ENCODE measurements at regions not wholly inside any gene's neighbourhood (a gene's known extent, or its start where the extent isn't known, plus 50 kb on each side); places are given as distances from the start of the nearest gene placed in this dataset.

GRCh38 chrX:1928805-1929204 lies 313.9 kb downstream of the ASMT start:
- ATAC-seq (replicated peaks), result no peak
- Mint-ChIP-seq H3K4me3 (no peak overlapping the region), H3K4me1 (ENCODE audit: low read depth in 2 of 2) (no peaks in the 10 kb centered on the region), H3K9me3 (no peaks in the 10 kb centered on the region), H3K27me3 (peaks cover 0 to 21% of the 10 kb centered on the region in 2 donors), H3K27ac (no peak overlapping the region), H3K36me3 (ENCODE audit: insufficient read depth) (peaks cover 2% of the 10 kb centered on the region)
- no peak for DNase-seq

- peaks cover 4% of the 10 kb centered on the region for H3K36me3 Mint-ChIP-seq (ENCODE audit: insufficient read depth)
- ATAC-seq (replicated peaks), result no peak
- H3K27ac Mint-ChIP-seq, result no peak overlapping the region
- no peak for DNase-seq
- no peaks in the 10 kb centered on the region for H3K4me1 Mint-ChIP-seq (ENCODE audit: low read depth in 2 of 2)
- no peak overlapping the region for H3K4me3 Mint-ChIP-seq
- H3K9me3 Mint-ChIP-seq, result peaks cover 0 to 2% of the 10 kb centered on the region in 2 donors
- peaks cover 0 to 14% of the 10 kb centered on the region in 2 donors for H3K27me3 Mint-ChIP-seq
Measured at GRCh38 chrX:1932231-1932630, 317.4 kb downstream of the ASMT start.

DNA sequence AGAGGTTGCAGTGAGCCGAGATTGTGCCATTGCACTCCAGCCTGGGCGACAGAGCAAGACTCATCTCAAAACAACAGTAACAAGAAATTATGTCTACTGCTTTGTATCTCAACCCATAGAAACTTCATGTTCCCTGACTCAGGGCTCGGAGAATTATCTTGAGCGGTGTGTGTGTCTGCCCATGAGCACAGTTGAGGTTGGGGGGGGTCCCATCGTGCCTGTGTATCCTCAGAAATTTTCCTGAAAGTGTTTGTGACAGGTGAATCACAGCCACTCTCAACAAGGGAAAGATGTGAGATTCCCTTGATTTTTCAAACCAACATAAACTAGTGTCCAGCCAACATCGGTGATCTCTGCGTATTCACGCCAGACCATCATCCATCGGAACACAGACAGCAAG lies 319.1 kb downstream of the ASMT start:
- H3K4me1 Mint-ChIP-seq (ENCODE audit: low read depth in 2 of 2), result no peaks in the 10 kb centered on the region
- H3K27me3 Mint-ChIP-seq, result peaks cover 0 to 14% of the 10 kb centered on the region in 2 donors
- no peak overlapping the region for H3K4me3 Mint-ChIP-seq
- no peak for DNase-seq
- peaks cover 4% of the 10 kb centered on the region for H3K36me3 Mint-ChIP-seq (ENCODE audit: insufficient read depth)
- no peak overlapping the region for H3K27ac Mint-ChIP-seq
- H3K9me3 Mint-ChIP-seq, result peaks cover 0 to 3% of the 10 kb centered on the region in 2 donors
- no peak for ATAC-seq (replicated peaks)

DNA sequence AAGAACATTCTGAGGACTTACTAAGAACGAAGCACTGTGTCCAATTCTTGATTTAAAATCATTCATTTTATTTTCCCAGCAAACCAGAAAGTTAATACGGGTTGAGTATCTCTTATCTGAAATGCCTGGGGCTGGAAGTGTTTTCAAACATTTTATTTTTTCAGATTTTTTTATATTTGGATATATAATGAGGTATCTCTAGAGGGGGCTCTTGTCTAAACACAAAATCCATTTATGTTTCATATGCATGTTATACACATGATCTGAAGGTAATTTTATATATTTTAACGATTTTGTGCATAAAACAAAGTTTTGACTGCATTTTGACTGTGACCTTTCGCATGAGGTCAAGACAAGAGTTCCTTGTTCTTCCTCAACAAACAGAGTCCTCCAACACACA lies 320.9 kb downstream of the ASMT start:
- ATAC-seq (replicated peaks), result no peak
- H3K36me3 Mint-ChIP-seq (ENCODE audit: insufficient read depth), result peaks cover 4% of the 10 kb centered on the region
- H3K27me3 Mint-ChIP-seq, result peaks cover 0 to 12% of the 10 kb centered on the region in 2 donors
- no peak for DNase-seq
- no peak overlapping the region for H3K27ac Mint-ChIP-seq
- H3K4me1 Mint-ChIP-seq (ENCODE audit: low read depth in 2 of 2), result no peaks in the 10 kb centered on the region
- peaks cover 0 to 4% of the 10 kb centered on the region in 2 donors for H3K9me3 Mint-ChIP-seq
- no peak overlapping the region for H3K4me3 Mint-ChIP-seq

DNA sequence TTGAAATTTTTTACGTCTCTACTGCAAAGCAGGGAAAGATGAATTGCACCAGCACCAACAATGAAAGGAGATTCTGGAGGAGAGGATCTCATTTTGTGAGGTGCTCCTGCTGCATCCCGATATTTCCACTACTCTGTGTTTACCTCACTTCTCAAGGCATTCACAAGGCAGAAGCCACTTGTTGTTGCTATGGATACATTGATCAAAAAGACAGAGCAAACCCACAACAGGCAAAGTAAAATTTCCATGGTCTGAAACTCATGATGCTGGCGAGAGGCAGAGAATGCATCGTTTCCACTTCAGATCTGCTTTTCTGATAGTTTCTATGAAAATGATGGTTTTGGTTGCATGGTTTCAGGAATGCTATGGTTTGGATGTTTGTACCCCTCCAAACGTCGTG lies 323.3 kb downstream of the ASMT start:
- Mint-ChIP-seq H3K27me3 (no peaks in the 10 kb centered on the region), H3K9me3 (peaks cover 0 to 4% of the 10 kb centered on the region in 2 donors), H3K4me3 (no peak overlapping the region), H3K4me1 (ENCODE audit: low read depth in 2 of 2) (no peaks in the 10 kb centered on the region), H3K27ac (no peak overlapping the region), H3K36me3 (ENCODE audit: insufficient read depth) (peaks cover 4% of the 10 kb centered on the region)
- DNase-seq, result no peak
- ATAC-seq (replicated peaks), result no peak

DNA sequence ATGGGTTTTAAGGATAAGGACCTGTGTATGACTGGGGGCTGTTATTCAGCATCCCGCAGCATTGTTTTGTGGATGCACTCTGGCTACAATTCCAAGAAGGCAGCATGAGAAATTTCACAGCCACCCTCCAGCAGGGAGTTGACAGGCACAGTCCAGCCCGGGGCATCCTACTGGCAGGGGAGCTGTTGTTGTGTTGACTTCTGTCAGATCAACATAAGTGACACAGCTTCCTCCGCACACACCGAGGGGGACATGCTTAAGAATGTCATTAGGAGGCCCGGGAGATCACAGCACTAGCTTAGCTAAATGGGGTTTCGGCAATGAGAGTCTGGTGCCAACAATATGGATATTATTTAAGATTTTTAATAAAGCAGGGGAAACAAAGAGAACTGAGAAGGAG lies 326.5 kb downstream of the ASMT start:
- Mint-ChIP-seq H3K4me1 (ENCODE audit: low read depth in 2 of 2) (no peaks in the 10 kb centered on the region), H3K36me3 (ENCODE audit: insufficient read depth) (peaks cover 4% of the 10 kb centered on the region), H3K4me3 (no peak overlapping the region), H3K9me3 (peaks cover 0 to 2% of the 10 kb centered on the region in 2 donors), H3K27ac (no peak overlapping the region), H3K27me3 (no peaks in the 10 kb centered on the region)
- DNase-seq (no peak), ATAC-seq (replicated peaks) (no peak)

GRCh38 chrX:1945879-1946278 lies 331.0 kb downstream of the ASMT start:
- Mint-ChIP-seq H3K4me1 (ENCODE audit: low read depth in 2 of 2) (no peaks in the 10 kb centered on the region), H3K9me3 (no peaks in the 10 kb centered on the region), H3K27ac (no peak overlapping the region), H3K4me3 (no peak overlapping the region), H3K36me3 (ENCODE audit: insufficient read depth) (no peaks in the 10 kb centered on the region), H3K27me3 (no peaks in the 10 kb centered on the region)
- no peak for DNase-seq
- no peak for ATAC-seq (replicated peaks)

- DNase-seq (no peak), ATAC-seq (replicated peaks) (no peak)
- H3K36me3 Mint-ChIP-seq (ENCODE audit: insufficient read depth), result no peaks in the 10 kb centered on the region
- no peaks in the 10 kb centered on the region for H3K27me3 Mint-ChIP-seq
- no peak overlapping the region for H3K27ac Mint-ChIP-seq
- no peak overlapping the region for H3K4me3 Mint-ChIP-seq
- H3K4me1 Mint-ChIP-seq (ENCODE audit: low read depth in 2 of 2), result no peaks in the 10 kb centered on the region
- no peaks in the 10 kb centered on the region for H3K9me3 Mint-ChIP-seq
Measured at GRCh38 chrX:1946974-1947373, 332.1 kb downstream of the ASMT start.
